ENCODE measurements at regions not wholly inside any gene's neighbourhood (a gene's known extent, or its start where the extent isn't known, plus 50 kb on each side); places are given as distances from the start of the nearest gene placed in this dataset.
"Not testable (repeated sequence)": the region's sequence is repeated elsewhere in the genome, so short reads cannot be mapped to it uniquely, and the experiment has no call there.

- WGBS, result 93% methylated on average over 1 of the region's 1 CpG
- Histone ChIP-seq H3K27ac (ENCODE audit: low read depth) (no peak overlapping the region), H3K36me3 (ENCODE audit: insufficient read depth) (no peaks in the 10 kb centered on the region), H3K4me1 (ENCODE audit: insufficient read depth) (no peaks in the 10 kb centered on the region), H3K4me3 (ENCODE audit: low read depth, low read length) (no peak overlapping the region)
- DNase-seq (ENCODE audit: extremely low spot score), result no peak
These were observed 124.0 kb upstream of the CDC42EP3 start for GRCh38 chr2:37795456-37795855.

GRCh38 chr2:37795938-37796337 lies 124.5 kb upstream of the CDC42EP3 start:
- H3K4me3 ChIP-seq (ENCODE audit: low read depth, low read length), result no peak overlapping the region
- H3K4me1 ChIP-seq (ENCODE audit: insufficient read depth), result no peaks in the 10 kb centered on the region
- DNase-seq (ENCODE audit: extremely low spot score), result no peak
- H3K36me3 ChIP-seq (ENCODE audit: insufficient read depth), result no peaks in the 10 kb centered on the region
- 38% methylated on average over 2 of the region's 2 CpGs for WGBS
- H3K27ac ChIP-seq (ENCODE audit: low read depth), result no peak overlapping the region

GRCh38 chr2:37796481-37796880 lies 125.0 kb upstream of the CDC42EP3 start:
- Histone ChIP-seq H3K4me3 (ENCODE audit: low read depth, low read length) (no peak overlapping the region), H3K36me3 (ENCODE audit: insufficient read depth) (no peaks in the 10 kb centered on the region), H3K4me1 (ENCODE audit: insufficient read depth) (no peaks in the 10 kb centered on the region), H3K27ac (ENCODE audit: low read depth) (no peak overlapping the region)
- DNase-seq (ENCODE audit: extremely low spot score), result no peak
- 67% methylated on average over 4 of the region's 4 CpGs for WGBS

GRCh38 chr2:37797081-37797480 lies 125.6 kb upstream of the CDC42EP3 start:
- Histone ChIP-seq H3K27ac (ENCODE audit: low read depth) (no peak overlapping the region), H3K36me3 (ENCODE audit: insufficient read depth) (no peaks in the 10 kb centered on the region), H3K4me1 (ENCODE audit: insufficient read depth) (no peaks in the 10 kb centered on the region), H3K4me3 (ENCODE audit: low read depth, low read length) (no peak overlapping the region)
- WGBS, result 46% methylated on average over 3 of the region's 3 CpGs
- DNase-seq (ENCODE audit: extremely low spot score), result no peak

GRCh38 chr2:37798315-37799005 lies 126.6 kb upstream of the RMDN2 start:
- Histone ChIP-seq H3K36me3 (ENCODE audit: insufficient read depth) (no peaks in the 10 kb centered on the region), H3K4me1 (ENCODE audit: insufficient read depth) (no peaks in the 10 kb centered on the region), H3K27ac (ENCODE audit: low read depth) (no peak overlapping the region), H3K4me3 (ENCODE audit: low read depth, low read length) (no peak overlapping the region)
- no peak for DNase-seq (ENCODE audit: extremely low spot score)

GRCh38 chr2:37800176-37800858 lies 124.8 kb upstream of the RMDN2 start:
- Histone ChIP-seq H3K4me3 (ENCODE audit: low read depth, low read length) (no peak overlapping the region), H3K36me3 (ENCODE audit: insufficient read depth) (no peaks in the 10 kb centered on the region), H3K4me1 (ENCODE audit: insufficient read depth) (no peaks in the 10 kb centered on the region), H3K27ac (ENCODE audit: low read depth) (no peak overlapping the region)
- WGBS, result 89% methylated on average over 2 of the region's 2 CpGs
- DNase-seq (ENCODE audit: extremely low spot score), result no peak

GRCh38 chr2:37802211-37802752 lies 122.8 kb upstream of the RMDN2 start:
- Histone ChIP-seq H3K4me1 (ENCODE audit: insufficient read depth) (no peaks in the 10 kb centered on the region), H3K36me3 (ENCODE audit: insufficient read depth) (no peaks in the 10 kb centered on the region), H3K27ac (ENCODE audit: low read depth) (peak overlapping the region; percentile 54), H3K4me3 (ENCODE audit: low read depth, low read length) (no peak overlapping the region)
- DNase-seq (ENCODE audit: extremely low spot score), result no peak
- 47% methylated on average over 4 of the region's 4 CpGs for WGBS

- Histone ChIP-seq H3K27ac (ENCODE audit: low read depth) (no peak overlapping the region), H3K4me3 (ENCODE audit: low read depth, low read length) (no peak overlapping the region), H3K36me3 (ENCODE audit: insufficient read depth) (no peaks in the 10 kb centered on the region), H3K4me1 (ENCODE audit: insufficient read depth) (no peaks in the 10 kb centered on the region)
- no peak for DNase-seq (ENCODE audit: extremely low spot score)
These were observed 122.1 kb upstream of the RMDN2 start for GRCh38 chr2:37802899-37803379.

DNA sequence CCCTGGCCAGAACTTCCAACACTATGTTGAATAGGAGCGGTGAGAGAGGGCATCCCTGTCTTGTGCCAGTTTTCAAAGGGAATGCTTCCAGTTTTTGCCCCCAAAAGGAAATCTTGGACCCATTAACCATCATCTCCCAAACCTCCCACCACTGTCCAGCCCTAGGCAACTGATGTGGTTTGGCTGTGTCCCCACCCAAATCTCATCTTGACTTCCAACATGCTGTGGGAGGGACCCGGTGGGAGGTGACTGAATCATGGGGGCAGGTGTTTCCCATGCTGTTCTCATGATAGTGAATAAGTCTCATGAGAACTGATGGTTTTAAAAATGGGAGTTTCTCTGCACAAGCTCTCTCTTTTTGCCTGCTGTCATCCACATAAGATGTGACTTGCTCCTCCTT lies 119.1 kb upstream of the RMDN2 start:
- not testable (repeated sequence) for H3K36me3 ChIP-seq (ENCODE audit: insufficient read depth); H3K4me3 ChIP-seq (ENCODE audit: low read depth, low read length); H3K27ac ChIP-seq (ENCODE audit: low read depth); H3K4me1 ChIP-seq (ENCODE audit: insufficient read depth); DNase-seq (ENCODE audit: extremely low spot score)
- WGBS, result 82% methylated on average over 2 of the region's 2 CpGs

- Histone ChIP-seq H3K4me1 (ENCODE audit: insufficient read depth) (no peaks in the 10 kb centered on the region), H3K4me3 (ENCODE audit: low read depth, low read length) (no peak overlapping the region), H3K36me3 (ENCODE audit: insufficient read depth) (no peaks in the 10 kb centered on the region), H3K27ac (ENCODE audit: low read depth) (no peak overlapping the region)
- 25% methylated on average over 1 of the region's 1 CpG for WGBS
- DNase-seq (ENCODE audit: extremely low spot score), result no peak
These were observed 115.6 kb upstream of the RMDN2 start for GRCh38 chr2:37809525-37809924.

DNA sequence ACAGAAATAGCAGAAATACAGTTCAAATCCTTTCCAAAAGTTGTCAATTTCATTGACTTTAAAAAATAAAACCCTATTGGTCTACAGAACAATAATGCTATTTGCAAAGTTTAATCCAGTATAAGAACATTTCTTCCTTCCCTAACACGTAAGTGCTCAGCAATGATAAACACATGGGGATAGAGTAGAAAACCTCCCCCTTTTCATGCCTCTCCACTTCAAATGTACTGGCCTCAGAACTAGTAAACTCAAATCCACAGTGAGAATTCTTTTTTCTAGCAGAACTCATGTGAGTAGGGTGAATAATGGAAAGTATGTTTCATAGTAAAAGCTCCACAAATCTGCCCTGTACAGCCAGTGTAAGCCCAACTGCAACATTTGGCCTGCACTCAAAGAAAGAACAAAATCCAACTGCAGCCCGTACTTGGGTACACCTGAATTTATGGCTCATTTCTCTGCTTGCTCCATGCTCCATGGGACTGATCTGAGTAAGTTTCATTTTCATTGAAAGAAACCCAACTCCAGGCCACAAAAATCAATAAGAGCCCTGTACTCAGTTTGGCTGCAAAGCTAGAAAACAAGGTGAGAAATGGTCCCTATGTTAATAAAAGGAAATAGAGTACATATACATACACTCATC lies 115.0 kb upstream of the RMDN2 start:
- no peak overlapping the region for H3K4me3 ChIP-seq (ENCODE audit: low read depth, low read length)
- no peaks in the 10 kb centered on the region for H3K36me3 ChIP-seq (ENCODE audit: insufficient read depth)
- WGBS, result 48% methylated on average over 2 of the region's 2 CpGs
- DNase-seq (ENCODE audit: extremely low spot score), result no peak
- no peaks in the 10 kb centered on the region for H3K4me1 ChIP-seq (ENCODE audit: insufficient read depth)
- H3K27ac ChIP-seq (ENCODE audit: low read depth), result no peak overlapping the region

DNA sequence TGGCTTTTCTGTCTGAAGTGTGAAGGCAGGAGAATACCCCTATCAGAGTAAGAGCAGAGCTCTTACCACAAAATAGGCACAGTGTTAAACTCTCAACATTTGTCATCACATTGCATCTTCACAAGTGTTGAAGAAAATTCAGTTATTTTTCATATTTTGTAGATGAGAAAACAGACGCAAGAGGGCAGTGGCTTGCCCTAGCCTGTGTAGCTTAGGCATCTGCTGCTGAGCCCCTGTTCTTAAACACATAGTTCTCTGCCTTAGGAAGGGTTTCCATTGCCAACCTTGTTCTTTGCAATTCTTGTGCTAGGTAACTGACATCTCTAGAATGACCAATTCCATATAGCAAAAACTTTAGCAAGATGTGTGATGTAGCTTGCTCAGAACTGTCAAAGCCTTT lies 112.7 kb upstream of the RMDN2 start:
- Histone ChIP-seq H3K4me3 (ENCODE audit: low read depth, low read length) (no peak overlapping the region), H3K4me1 (ENCODE audit: insufficient read depth) (no peaks in the 10 kb centered on the region), H3K36me3 (ENCODE audit: insufficient read depth) (no peaks in the 10 kb centered on the region), H3K27ac (ENCODE audit: low read depth) (no peak overlapping the region)
- 56% methylated on average over 1 of the region's 1 CpG for WGBS
- DNase-seq (ENCODE audit: extremely low spot score), result no peak

- Histone ChIP-seq H3K4me3 (ENCODE audit: low read depth, low read length) (no peak overlapping the region), H3K36me3 (ENCODE audit: insufficient read depth) (no peaks in the 10 kb centered on the region), H3K27ac (ENCODE audit: low read depth) (no peak overlapping the region), H3K4me1 (ENCODE audit: insufficient read depth) (no peaks in the 10 kb centered on the region)
- 96% methylated on average over 10 of the region's 10 CpGs for WGBS
- DNase-seq (ENCODE audit: extremely low spot score), result no peak
These were observed 112.0 kb upstream of the RMDN2 start for GRCh38 chr2:37812941-37813730.
